GM12892 (cell line): ENCODE measurements at regions not wholly inside any gene's neighbourhood (a gene's known extent, or its start where the extent isn't known, plus 50 kb on each side); places are given as distances from the start of the nearest gene placed in this dataset.
"Not testable (repeated sequence)": the region's sequence is repeated elsewhere in the genome, so short reads cannot be mapped to it uniquely, and the experiment has no call there.

Source experiments
- DNase-seq: peaks from one replicate; pipeline ENCODE4 v3.0.0; 2011; ENCODE audit not compliant: insufficient read length
- FAIRE-seq: peaks from 2 replicates; lab custom pipeline; 2011; peaks lifted over from hg19 to GRCh38; lab: Jason Lieb, UNC
- POLR2A ChIP-seq: IDR thresholded peaks from 2 replicates; pipeline ENCODE4 v1.6.1; 2011; ENCODE audit warnings: low read depth, low read length, control low read depth
- POLR2AphosphoS5 ChIP-seq: IDR thresholded peaks from 2 replicates; pipeline ENCODE4 v1.6.1; 2011; ENCODE audit warnings: low read depth, low read length, control low read depth
- TAF1 ChIP-seq: IDR thresholded peaks from 2 replicates; pipeline ENCODE4 v1.6.1; 2011; ENCODE audit warnings: low read depth, mild to moderate bottlenecking, control low read depth, low read length, borderline replicate concordance

GRCh38 chr11:135036488-135037297 is 624.7 kb upstream of the B3GAT1 start:
- DNase-seq (no peak), FAIRE-seq (no peak)
- no peak for TF ChIP-seq POLR2AphosphoS5
- no peak for TF ChIP-seq POLR2A
- TF ChIP-seq TAF1 = no peak

- DNase-seq (no peak), FAIRE-seq (no peak)
These were observed 623.2 kb upstream of the B3GAT1 start for GRCh38 chr11:135035282-135035681.

GRCh38 chr11:135033540-135033939 is 621.5 kb upstream of the B3GAT1 start:
- no peak for DNase-seq
- FAIRE-seq = no peak

More at GRCh38 chr11:135035282-135035681, 623.2 kb upstream of the B3GAT1 start:
- no peak for TF ChIP-seq POLR2AphosphoS5
- TF ChIP-seq TAF1 = no peak
- no peak for TF ChIP-seq POLR2A

DNA sequence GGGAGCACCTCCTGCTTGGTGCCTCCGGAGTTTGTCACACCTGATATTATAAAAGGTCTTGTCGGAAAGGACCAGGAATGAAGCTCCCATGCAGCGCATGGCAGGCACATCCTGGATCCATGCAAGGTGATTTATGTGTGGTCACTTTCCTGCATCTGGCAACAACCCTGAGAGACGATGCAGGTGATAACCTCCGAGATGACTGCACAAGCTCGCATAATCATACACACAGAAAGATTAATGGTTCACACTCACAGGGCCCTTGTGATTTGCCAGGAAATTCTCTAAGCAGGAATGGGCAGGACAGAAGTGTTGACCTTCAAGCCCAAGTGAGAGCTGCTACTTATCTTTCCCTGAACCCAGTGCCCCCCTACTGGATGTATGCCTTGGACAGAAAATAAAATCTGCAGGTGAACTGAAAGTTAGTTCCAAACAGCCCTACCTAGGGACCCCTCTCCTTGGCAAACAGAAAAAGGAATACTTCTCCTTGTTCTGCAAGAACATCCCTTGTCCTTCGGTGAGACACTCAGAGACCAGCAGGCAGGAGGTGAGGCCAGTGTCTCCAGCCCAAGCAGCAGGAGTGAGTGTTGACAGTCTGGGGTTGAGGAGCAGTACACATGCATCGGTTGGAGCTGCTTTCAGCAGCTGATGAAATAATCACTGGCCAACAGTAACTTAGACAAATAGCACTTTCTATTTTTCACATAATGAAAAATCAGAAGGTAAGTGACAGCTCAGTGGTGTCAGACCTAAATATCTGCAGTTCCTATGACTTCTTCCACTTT is 619.4 kb upstream of the B3GAT1 start:
- TF ChIP-seq TAF1 (no peak), POLR2AphosphoS5 (no peak), POLR2A (no peak)
- FAIRE-seq (no peak), DNase-seq (no peak)

More at GRCh38 chr11:135033540-135033939, 621.5 kb upstream of the B3GAT1 start:
- TF ChIP-seq POLR2A (no peak), POLR2AphosphoS5 (no peak), TAF1 (no peak)

GRCh38 chr11:135027461-135027860 is 615.4 kb upstream of the B3GAT1 start:
- FAIRE-seq = no peak
- TF ChIP-seq POLR2A = no peak
- TF ChIP-seq POLR2AphosphoS5 = no peak
- TF ChIP-seq TAF1 = no peak
- no peak for DNase-seq

DNA sequence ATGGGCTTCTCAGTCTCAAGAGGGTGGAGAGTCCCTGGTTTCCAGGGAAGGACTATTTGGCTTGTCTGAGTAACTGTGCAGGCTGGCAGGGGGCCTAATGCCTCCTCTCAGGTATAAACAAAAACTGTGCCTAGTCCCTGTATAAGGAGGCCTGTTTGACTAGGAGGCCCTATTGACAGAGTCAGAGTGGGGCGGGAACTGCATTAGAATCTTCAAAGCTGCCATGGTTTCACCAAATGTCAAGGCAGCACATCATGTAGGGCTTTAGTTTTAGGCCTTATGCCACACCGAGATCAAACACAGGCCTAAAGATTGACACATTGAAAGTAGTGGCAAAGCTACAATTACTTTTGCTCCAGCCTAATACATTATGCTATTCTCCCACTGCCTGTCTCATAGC is 611.5 kb upstream of the B3GAT1 start:
- no peak for FAIRE-seq
- TF ChIP-seq TAF1 (no peak), POLR2A (no peak)
- DNase-seq = no peak

GRCh38 chr11:135022454-135022853 is 610.4 kb upstream of the B3GAT1 start:
- FAIRE-seq (no peak), DNase-seq (no peak)
- no peak for TF ChIP-seq POLR2AphosphoS5
- TF ChIP-seq POLR2A = no peak
- TF ChIP-seq TAF1 = no peak

- TF ChIP-seq POLR2AphosphoS5 (no peak), POLR2A (no peak), TAF1 (no peak)
- DNase-seq (no peak), FAIRE-seq (no peak)
These were observed 607.9 kb upstream of the B3GAT1 start for GRCh38 chr11:135019899-135020298.

GRCh38 chr11:135019343-135019871 is 607.4 kb upstream of the B3GAT1 start:
- no peak for TF ChIP-seq TAF1
- TF ChIP-seq POLR2AphosphoS5 = no peak
- no peak for TF ChIP-seq POLR2A
- DNase-seq (no peak), FAIRE-seq (no peak)

DNA sequence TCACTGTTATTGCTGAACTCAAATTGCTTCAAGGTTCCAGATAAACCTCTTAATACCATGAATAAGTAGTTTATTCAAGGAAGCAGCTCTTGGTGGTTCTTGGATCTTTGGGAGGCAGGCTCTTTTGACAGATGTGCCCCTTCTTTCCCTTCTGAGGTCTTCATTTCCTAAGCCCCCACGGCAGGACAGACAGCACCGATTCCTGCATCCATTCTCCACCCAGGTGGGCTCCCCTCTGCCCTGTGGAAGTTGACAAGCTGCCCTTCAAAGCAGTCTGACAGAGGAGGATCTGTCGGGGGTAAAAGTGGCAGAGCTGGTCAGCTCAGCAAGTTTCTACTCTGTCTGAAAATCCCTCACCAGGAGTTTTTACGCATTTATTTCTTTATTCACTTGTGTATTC is 605.3 kb upstream of the B3GAT1 start:
- no peak for TF ChIP-seq TAF1
- FAIRE-seq = no peak
- DNase-seq = no peak

- FAIRE-seq = no peak
- no peak for DNase-seq
- TF ChIP-seq POLR2A (no peak), TAF1 (no peak), POLR2AphosphoS5 (no peak)
These were observed 603.9 kb upstream of the B3GAT1 start for GRCh38 chr11:135015966-135016365.

GRCh38 chr11:135011313-135011712 is 599.3 kb upstream of the B3GAT1 start:
- not testable (repeated sequence) for FAIRE-seq, DNase-seq
